HCT116 (cell line): ENCODE measurements at regions not wholly inside any gene's neighbourhood (a gene's known extent, or its start where the extent isn't known, plus 50 kb on each side); places are given as distances from the start of the nearest gene placed in this dataset.

Source experiments
- ATAC-seq: fragments of 200-7000 bp; cut with Tn5 transposase; 2 replicates; pipeline ENCODE4 v1.9.1; 2020; ENCODE audit warnings: mild to moderate bottlenecking, moderate library complexity
- BruUV-seq: library from RNA; stranded (reverse); fragments of 400-500 nt; replicated peaks from 2 replicates; lab custom pipeline; 2021; lab: Mats Ljungman, UMichigan
- CTCF ChIA-PET: fragments of 300-600 bp; sonication (Branson Sonifier 250); formaldehyde crosslinking; loops from one replicate; lab custom pipeline; 2021; ENCODE audit warnings: antibody characterized with exemption; lab: Charles Lee
- POLR2A ChIA-PET: fragments of 300-600, 350-600 bp; sonication (Branson Sonifier 250); formaldehyde crosslinking; loops from one replicate; lab custom pipeline; 2021; ENCODE audit warnings: antibody characterized with exemption; lab: Charles Lee
- RAD21 ChIA-PET, 2 experiments: fragments of 300-600 bp; sonication (Branson Sonifier 250); formaldehyde crosslinking; loops; one replicate each; lab custom pipeline; 2023; ENCODE audit warnings: low total read pairs in 2 of 2; ENCODE audit not compliant: uncharacterized antibody in 2 of 2, unreplicated experiment in 2 of 2, low non-redundant PET in 1 of 2; lab: Charles Lee
- DNase-seq: peaks from one replicate; pipeline ENCODE4 v3.0.0-alpha.2; 2010; ENCODE audit warnings: low read depth, low spot score
- H2AFZ ChIP-seq: fragments of 200-600 bp; shearing (Covaris generic), sonication (generic); 2 replicates; pipeline ENCODE4 v1.6.1; 2017; ENCODE audit warnings: low read depth, mixed run types, mixed read lengths, antibody characterized with exemption, low read length; ENCODE audit not compliant: poor library complexity, severe bottlenecking
- H3K27ac ChIP-seq: 2 replicates; pipeline ENCODE4 v1.5.1; 2012; ENCODE audit warnings: low read depth, low read length
- H3K27me3 ChIP-seq: fragments of 200-600 bp; sonication (generic); 2 replicates; pipeline ENCODE4 v1.6.1; 2016; ENCODE audit warnings: mixed run types, low read length, mixed read lengths; ENCODE audit not compliant: insufficient read depth
- H3K36me3 ChIP-seq, 2 experiments: fragments of 200-500 bp in 1 of 2; fragments of 200-600 bp in 1 of 2; sonication (Bioruptor generic) in 1 of 2; sonication (generic) in 1 of 2; 2 replicates each; pipeline versions ENCODE4 v1.5.1 to v1.6.1; 2014 to 2016; ENCODE audit warnings: low read length in 2 of 2, inconsistent platforms in 1 of 2, mixed read lengths in 1 of 2, mixed run types in 1 of 2; ENCODE audit not compliant: insufficient read depth in 2 of 2, control insufficient read depth in 1 of 2
- H3K4me1 ChIP-seq, 2 experiments: fragments of 200-600 bp in 1 of 2; sonication (generic) in 1 of 2; 2 replicates each; pipeline versions ENCODE4 v1.5.1 to v1.6.1; 2012 to 2017; ENCODE audit warnings: low read length in 2 of 2, inconsistent platforms in 1 of 2, mild to moderate bottlenecking in 1 of 2, mixed read lengths in 1 of 2, mixed run types in 1 of 2, moderate library complexity in 1 of 2; ENCODE audit not compliant: insufficient read depth in 2 of 2, control insufficient read depth in 1 of 2
- H3K4me2 ChIP-seq: fragments of 200-600 bp; sonication (generic); 2 replicates; pipeline ENCODE4 v1.6.1; 2017; ENCODE audit warnings: mixed run types, low read length, mixed read lengths
- H3K4me3 ChIP-seq, 2 experiments: fragments of 200-600 bp in 1 of 2; sonication (generic) in 1 of 2; replicated peaks in 1 of 2; 2 replicates each; pipeline ENCODE4 v1.5.1; 2011 to 2016; ENCODE audit warnings: low read length in 2 of 2, control low read depth in 1 of 2, low read depth in 1 of 2, mild to moderate bottlenecking in 1 of 2, mixed read lengths in 1 of 2, mixed run types in 1 of 2
- H3K79me2 ChIP-seq: fragments of 200-600 bp; sonication (generic); 2 replicates; pipeline ENCODE4 v1.6.1; 2017; ENCODE audit warnings: mild to moderate bottlenecking, mixed run types, low read length, moderate library complexity, mixed read lengths; ENCODE audit not compliant: insufficient read depth
- H3K9ac ChIP-seq: fragments of 200-600 bp; sonication (generic); 2 replicates; pipeline ENCODE4 v1.6.1; 2016; ENCODE audit warnings: low read length, mixed read lengths
- H3K9me2 ChIP-seq: fragments of 200-600 bp; sonication (generic), shearing (Covaris generic); 2 replicates; pipeline ENCODE4 v1.6.1; 2017; ENCODE audit warnings: mixed run types, mild to moderate bottlenecking, moderate library complexity; ENCODE audit not compliant: insufficient read depth
- H3K9me3 ChIP-seq, 2 experiments: fragments of 200-500 bp in 1 of 2; fragments of 200-600 bp in 1 of 2; sonication (Bioruptor generic) in 1 of 2; sonication (generic) in 1 of 2; 2 replicates each; pipeline ENCODE4 v1.6.1; 2014 to 2017; ENCODE audit warnings: low read length in 2 of 2, mixed read lengths in 2 of 2, inconsistent platforms in 1 of 2, low read depth in 1 of 2, mild to moderate bottlenecking in 1 of 2, mixed run types in 1 of 2, moderate library complexity in 1 of 2; ENCODE audit not compliant: control insufficient read depth in 1 of 2, insufficient read depth in 1 of 2
- H4K20me1 ChIP-seq: fragments of 200-600 bp; sonication (generic), shearing (Covaris generic); 2 replicates; pipeline ENCODE4 v1.6.1; 2017; ENCODE audit warnings: mixed run types, mild to moderate bottlenecking, moderate library complexity; ENCODE audit not compliant: insufficient read depth
- ATF3 ChIP-seq: IDR thresholded peaks from 2 replicates; pipeline ENCODE4 v1.6.1; 2012
- CBX3 ChIP-seq: IDR thresholded peaks from 2 replicates; pipeline ENCODE4 v1.6.1; 2012; ENCODE audit warnings: low read depth
- CEBPB ChIP-seq: IDR thresholded peaks from 2 replicates; pipeline ENCODE4 v1.6.1; 2012; ENCODE audit warnings: low read depth
- EGR1 ChIP-seq: IDR thresholded peaks from 2 replicates; pipeline ENCODE4 v1.6.1; 2012; ENCODE audit warnings: low read depth
- ELF1 ChIP-seq: IDR thresholded peaks from 2 replicates; pipeline ENCODE4 v1.6.1; 2012; ENCODE audit warnings: low read depth, borderline replicate concordance
- EZH2 ChIP-seq: fragments of 200-600 bp; sonication (generic); IDR thresholded peaks from 2 replicates; pipeline ENCODE4 v1.6.1; 2017; ENCODE audit warnings: antibody characterized with exemption, mixed run types
- EZH2phosphoT487 ChIP-seq: fragments of 200-600 bp; IDR thresholded peaks from 2 replicates; pipeline ENCODE4 v1.6.1; 2018; ENCODE audit warnings: antibody characterized with exemption, borderline replicate concordance
- JUND ChIP-seq: IDR thresholded peaks from 2 replicates; pipeline ENCODE4 v1.6.1; 2012
- POLR2A ChIP-seq: IDR thresholded peaks from 2 replicates; pipeline ENCODE4 v1.7.0; 2011; ENCODE audit warnings: borderline replicate concordance; ENCODE audit not compliant: insufficient read depth, insufficient read length; ENCODE audit errors: extremely low read depth
- POLR2AphosphoS5 ChIP-seq: IDR thresholded peaks from 2 replicates; pipeline ENCODE4 v1.6.1; 2011; ENCODE audit warnings: mild to moderate bottlenecking, low read depth, low read length, moderate library complexity
- RAD21 ChIP-seq: IDR thresholded peaks from 2 replicates; pipeline ENCODE4 v1.6.1; 2012; ENCODE audit warnings: low read depth, mild to moderate bottlenecking
- REST ChIP-seq: IDR thresholded peaks from 2 replicates; pipeline ENCODE4 v1.6.1; 2012; ENCODE audit warnings: low read depth
- SIN3A ChIP-seq: IDR thresholded peaks from 2 replicates; pipeline ENCODE4 v1.6.1; 2012; ENCODE audit warnings: low read depth
- SRF ChIP-seq: IDR thresholded peaks from 2 replicates; pipeline ENCODE4 v1.6.1; 2012; ENCODE audit warnings: low read depth
- TCF7L2 ChIP-seq: IDR thresholded peaks from 2 replicates; pipeline ENCODE4 v1.7.0; 2011; ENCODE audit warnings: borderline replicate concordance, inconsistent platforms; ENCODE audit not compliant: insufficient read depth, insufficient read length; ENCODE audit errors: extremely low read depth
- YY1 ChIP-seq: IDR thresholded peaks from 2 replicates; pipeline ENCODE4 v1.6.1; 2011; ENCODE audit warnings: low read length, low read depth, moderate library complexity, mild to moderate bottlenecking; ENCODE audit not compliant: insufficient replicate concordance; ENCODE audit errors: extremely low read depth
- ZBTB33 ChIP-seq: IDR thresholded peaks from 2 replicates; pipeline ENCODE4 v1.6.1; 2011; ENCODE audit warnings: mild to moderate bottlenecking, low read length, moderate library complexity; ENCODE audit not compliant: insufficient replicate concordance; ENCODE audit errors: extremely low read depth
- ZNF274 ChIP-seq: fragments of 200-500 bp; sonication (Bioruptor generic); IDR thresholded peaks from 2 replicates; pipeline ENCODE4 v1.6.1; 2014; ENCODE audit warnings: mild to moderate bottlenecking, low read depth, low read length, inconsistent platforms
- intact Hi-C: fragments of 100-400 bp; cut with micrococcal nuclease; formaldehyde crosslinking; loops from 2 replicates; pipeline ENCODE4 v1.10.0; 2022
- TF ChIP-seq, protein P1 (sequence below), 3 experiments: fragments of 200-600 bp in 1 of 3; sonication (generic) in 1 of 3; IDR thresholded peaks in 2 of 3; conservative IDR thresholded peaks in 1 of 3; 2 replicates each; pipeline ENCODE4 v1.5.1; 2012 to 2017; ENCODE audit warnings: low read depth in 2 of 3, low read length in 2 of 3, antibody characterized with exemption in 1 of 3, borderline replicate concordance in 1 of 3, control low read depth in 1 of 3, mild to moderate bottlenecking in 1 of 3, mixed read lengths in 1 of 3, mixed run types in 1 of 3, moderate library complexity in 1 of 3; ENCODE audit not compliant: insufficient read depth in 1 of 3

DNA sequence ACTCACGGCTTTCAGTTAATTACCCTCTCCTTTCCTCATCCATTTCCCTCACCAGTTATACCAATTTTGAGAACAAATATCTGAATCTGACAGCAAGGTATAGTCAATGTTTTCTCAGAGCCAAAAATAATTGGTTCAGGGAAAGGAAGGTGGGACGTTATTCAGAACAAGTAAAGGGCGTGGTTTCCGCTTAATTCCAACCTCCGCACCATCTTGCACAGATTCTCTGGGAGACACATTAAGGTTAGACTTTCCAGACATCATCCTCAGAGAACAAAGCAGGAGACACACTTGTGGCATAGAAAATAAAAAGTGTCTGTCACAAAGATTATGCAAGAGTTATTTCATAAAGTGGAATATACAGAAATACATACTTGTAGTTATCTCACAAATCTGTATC, 441.2 kb downstream of the IRX1 start:
- no TSS peak for BruUV-seq
- no peak for TF ChIP-seq EZH2phosphoT487
- no peak for TF ChIP-seq SIN3A
- TF ChIP-seq EZH2: no peak
- no peak for TF ChIP-seq YY1
- TF ChIP-seq ELF1: no peak
- no peak for TF ChIP-seq POLR2A
- no peak for TF ChIP-seq RAD21
- no peak for TF ChIP-seq POLR2AphosphoS5
- no peak for TF ChIP-seq ZNF274
- TF ChIP-seq REST: no peak
- no peak for TF ChIP-seq ZBTB33
- TF ChIP-seq TCF7L2: no peak
- TF ChIP-seq JUND: no peak
- no peak for TF ChIP-seq ATF3
- TF ChIP-seq, protein P1, sequence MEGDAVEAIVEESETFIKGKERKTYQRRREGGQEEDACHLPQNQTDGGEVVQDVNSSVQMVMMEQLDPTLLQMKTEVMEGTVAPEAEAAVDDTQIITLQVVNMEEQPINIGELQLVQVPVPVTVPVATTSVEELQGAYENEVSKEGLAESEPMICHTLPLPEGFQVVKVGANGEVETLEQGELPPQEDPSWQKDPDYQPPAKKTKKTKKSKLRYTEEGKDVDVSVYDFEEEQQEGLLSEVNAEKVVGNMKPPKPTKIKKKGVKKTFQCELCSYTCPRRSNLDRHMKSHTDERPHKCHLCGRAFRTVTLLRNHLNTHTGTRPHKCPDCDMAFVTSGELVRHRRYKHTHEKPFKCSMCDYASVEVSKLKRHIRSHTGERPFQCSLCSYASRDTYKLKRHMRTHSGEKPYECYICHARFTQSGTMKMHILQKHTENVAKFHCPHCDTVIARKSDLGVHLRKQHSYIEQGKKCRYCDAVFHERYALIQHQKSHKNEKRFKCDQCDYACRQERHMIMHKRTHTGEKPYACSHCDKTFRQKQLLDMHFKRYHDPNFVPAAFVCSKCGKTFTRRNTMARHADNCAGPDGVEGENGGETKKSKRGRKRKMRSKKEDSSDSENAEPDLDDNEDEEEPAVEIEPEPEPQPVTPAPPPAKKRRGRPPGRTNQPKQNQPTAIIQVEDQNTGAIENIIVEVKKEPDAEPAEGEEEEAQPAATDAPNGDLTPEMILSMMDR (IDR thresholded peaks at IDR 0.05 in 2 of 3, conservative IDR thresholded peaks at IDR 0.05 in 1 of 3; ENCODE audit: borderline replicate concordance in 1 of 3, insufficient read depth in 1 of 3, low read depth in 2 of 3, low read length in 2 of 3): no peak
- no peak for TF ChIP-seq CBX3
- no peak for TF ChIP-seq CEBPB
- TF ChIP-seq EGR1: no peak
- TF ChIP-seq SRF: no peak
- CTCF ChIA-PET: no interaction called here

More for the DNA sequence above, 441.2 kb downstream of the IRX1 start:
- Histone ChIP-seq H4K20me1 (no peaks in the 10 kb centered on the region), H3K27me3 (no peaks in the 10 kb centered on the region), H3K36me3 (no peaks in the 10 kb centered on the region), H3K9me3 (peaks cover 9 to 17% of the 10 kb centered on the region in 2 experiments; a peak in 2 of 4 replicates), H3K4me3 (no peak overlapping the region), H3K27ac (no peak overlapping the region), H3K4me1 (no peaks in the 10 kb centered on the region), H3K9me2 (no peaks in the 10 kb centered on the region), H3K79me2 (no peaks in the 10 kb centered on the region), H3K4me2 (no peak overlapping the region), H2AFZ (no peak overlapping the region), H3K9ac (no peak overlapping the region)
- intact Hi-C loops: no loop called here
- ATAC-seq (no peak), DNase-seq (no peak)
- RAD21 ChIA-PET: no interaction called here
- POLR2A ChIA-PET: no interaction called here
